Choroid plexus epithelial cell (primary cell): ENCODE measurements at regions not wholly inside any gene's neighbourhood (a gene's known extent, or its start where the extent isn't known, plus 50 kb on each side); places are given as distances from the start of the nearest gene placed in this dataset.

Experiments
- DNase-seq: peaks from one replicate; pipeline ENCODE4 v3.0.0-alpha.2; 2010; ENCODE audit warnings: low read depth
- H3K4me3 ChIP-seq: 2 replicates; pipeline ENCODE4 v1.5.1; 2011; ENCODE audit warnings: low read depth, mild to moderate bottlenecking, control low read depth, low read length, moderate library complexity
- TF ChIP-seq, protein P1 (sequence below): conservative IDR thresholded peaks from 2 replicates; pipeline ENCODE4 v1.5.1; 2011; ENCODE audit warnings: low read depth, mild to moderate bottlenecking, control low read depth, inconsistent platforms, low read length, moderate library complexity

DNA sequence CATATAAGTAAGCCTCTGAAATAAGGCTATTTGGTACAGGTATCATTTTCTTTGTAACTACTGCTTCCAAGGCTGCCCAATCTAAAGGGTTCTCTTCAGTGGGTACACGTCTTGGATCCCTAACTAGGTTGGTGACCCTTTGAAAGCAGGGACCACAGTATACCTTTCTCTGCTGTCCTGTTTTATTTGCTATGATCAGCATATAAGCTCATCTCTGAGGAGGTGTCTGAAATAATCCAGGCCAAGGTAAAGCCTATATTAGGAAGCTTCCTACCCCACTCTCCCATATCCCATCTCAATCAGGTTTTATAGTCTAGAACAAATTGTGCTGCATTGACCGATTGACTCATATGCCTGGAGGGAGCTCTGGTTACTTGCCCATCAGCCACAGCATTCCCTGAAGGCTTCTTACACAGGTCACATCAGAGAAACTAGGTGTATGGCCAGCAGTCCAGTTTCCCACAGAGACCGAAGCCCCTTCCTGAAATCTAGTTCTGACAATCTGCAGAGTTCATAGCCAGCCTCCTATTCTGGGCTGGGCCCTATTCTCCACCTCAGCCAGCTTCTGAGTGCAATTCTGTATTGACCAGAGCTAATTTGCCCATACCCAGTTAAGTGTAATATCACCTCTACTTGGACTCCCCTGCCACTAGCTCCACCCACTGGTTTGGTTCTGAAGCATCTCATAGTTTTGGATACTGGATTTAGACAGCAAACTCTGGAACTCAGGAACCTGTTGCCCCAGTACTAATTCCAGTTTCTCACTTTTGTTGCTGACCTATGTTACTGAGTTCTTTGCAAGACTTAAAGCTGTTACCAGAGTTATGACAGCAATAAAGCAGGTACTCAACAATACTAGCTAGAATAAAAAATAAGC lies 62.1 kb upstream of the ARHGAP20 start:
- no peak for DNase-seq
- TF ChIP-seq, protein P1, sequence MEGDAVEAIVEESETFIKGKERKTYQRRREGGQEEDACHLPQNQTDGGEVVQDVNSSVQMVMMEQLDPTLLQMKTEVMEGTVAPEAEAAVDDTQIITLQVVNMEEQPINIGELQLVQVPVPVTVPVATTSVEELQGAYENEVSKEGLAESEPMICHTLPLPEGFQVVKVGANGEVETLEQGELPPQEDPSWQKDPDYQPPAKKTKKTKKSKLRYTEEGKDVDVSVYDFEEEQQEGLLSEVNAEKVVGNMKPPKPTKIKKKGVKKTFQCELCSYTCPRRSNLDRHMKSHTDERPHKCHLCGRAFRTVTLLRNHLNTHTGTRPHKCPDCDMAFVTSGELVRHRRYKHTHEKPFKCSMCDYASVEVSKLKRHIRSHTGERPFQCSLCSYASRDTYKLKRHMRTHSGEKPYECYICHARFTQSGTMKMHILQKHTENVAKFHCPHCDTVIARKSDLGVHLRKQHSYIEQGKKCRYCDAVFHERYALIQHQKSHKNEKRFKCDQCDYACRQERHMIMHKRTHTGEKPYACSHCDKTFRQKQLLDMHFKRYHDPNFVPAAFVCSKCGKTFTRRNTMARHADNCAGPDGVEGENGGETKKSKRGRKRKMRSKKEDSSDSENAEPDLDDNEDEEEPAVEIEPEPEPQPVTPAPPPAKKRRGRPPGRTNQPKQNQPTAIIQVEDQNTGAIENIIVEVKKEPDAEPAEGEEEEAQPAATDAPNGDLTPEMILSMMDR, result peak; percentile 22
- no peak overlapping the region for H3K4me3 ChIP-seq

DNA sequence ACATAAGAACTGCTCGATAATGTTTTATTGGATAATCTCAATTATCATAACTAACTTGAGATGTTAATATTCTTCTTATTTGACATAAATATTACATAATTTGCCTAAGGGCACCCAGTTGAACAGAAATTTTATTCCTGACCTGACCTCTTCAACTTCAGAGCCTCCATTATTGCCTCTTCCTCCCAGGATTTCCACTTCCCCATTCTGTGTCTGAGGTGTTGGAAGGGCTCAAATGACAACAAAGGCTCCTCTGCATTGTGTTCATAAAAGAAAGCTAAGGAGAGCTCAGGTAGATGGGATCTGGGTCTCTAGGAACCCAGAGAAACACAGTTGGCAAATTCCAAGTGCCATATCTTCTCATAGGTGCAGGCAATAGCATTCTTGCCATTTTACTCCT lies 61.2 kb upstream of the ARHGAP20 start:
- no peak overlapping the region for H3K4me3 ChIP-seq
- no peak for DNase-seq
- TF ChIP-seq, protein P1, result no peak

DNA sequence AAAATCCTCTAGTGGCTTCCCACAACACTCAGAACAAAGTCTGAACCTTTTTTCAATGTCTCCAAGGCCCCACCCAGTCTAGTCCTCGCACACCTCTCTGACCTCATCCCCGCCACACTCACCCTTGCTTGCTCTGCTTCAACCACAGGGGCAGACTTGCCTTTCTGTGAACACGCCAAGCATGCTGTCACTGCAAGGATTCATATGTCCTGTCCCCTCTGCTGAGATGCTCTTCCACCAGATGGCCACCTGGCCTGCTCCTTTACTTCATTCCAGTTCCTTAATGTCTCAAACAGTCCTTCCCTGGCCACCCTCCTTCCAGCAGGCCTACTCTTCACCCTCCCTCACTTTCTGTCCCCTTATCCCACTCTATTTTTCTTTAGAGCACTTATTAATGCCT lies 60.6 kb upstream of the ARHGAP20 start:
- TF ChIP-seq, protein P1, result no peak
- no peak for DNase-seq
- H3K4me3 ChIP-seq, result no peak overlapping the region

DNA sequence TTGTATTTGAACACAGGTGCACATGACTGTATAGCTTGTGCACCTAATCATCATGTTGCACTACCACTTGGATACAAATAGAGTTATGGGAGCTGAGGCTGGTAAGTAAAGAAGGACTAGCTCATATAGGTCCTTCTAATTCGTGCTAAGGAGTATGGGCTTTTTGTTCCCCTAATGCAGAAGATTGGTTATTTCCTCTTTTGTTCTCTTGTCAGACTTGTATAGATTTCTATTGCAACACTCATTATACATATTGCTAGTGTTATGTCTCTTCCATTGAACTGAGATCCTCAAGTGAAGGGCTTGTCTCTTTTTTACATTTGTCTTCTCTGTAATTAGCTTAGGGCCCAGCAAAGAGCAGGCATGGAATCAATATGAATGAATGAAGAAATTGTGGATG lies 54.1 kb upstream of the ARHGAP20 start:
- no peak overlapping the region for H3K4me3 ChIP-seq
- DNase-seq, result no peak
- TF ChIP-seq, protein P1, result no peak

DNA sequence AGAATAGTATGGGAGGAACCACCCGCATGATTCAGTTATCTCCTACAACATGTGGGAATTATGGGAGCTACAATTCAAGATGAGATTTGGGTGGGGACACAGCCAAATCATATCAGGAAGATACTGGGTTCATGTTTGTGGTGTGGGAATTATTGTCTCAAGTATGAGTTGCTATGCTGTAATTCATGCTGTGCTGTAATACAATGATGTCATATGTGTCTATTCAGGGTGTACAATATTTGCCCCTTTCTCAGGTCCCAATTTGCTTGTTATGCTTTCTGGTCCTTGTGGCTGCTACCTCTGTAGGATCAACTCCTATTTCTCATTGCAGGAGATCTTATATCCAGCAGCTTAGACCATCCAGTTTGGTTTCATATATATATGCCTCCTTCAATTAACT lies 52.2 kb upstream of the ARHGAP20 start:
- no peak overlapping the region for H3K4me3 ChIP-seq
- TF ChIP-seq, protein P1, result no peak
- DNase-seq, result no peak

DNA sequence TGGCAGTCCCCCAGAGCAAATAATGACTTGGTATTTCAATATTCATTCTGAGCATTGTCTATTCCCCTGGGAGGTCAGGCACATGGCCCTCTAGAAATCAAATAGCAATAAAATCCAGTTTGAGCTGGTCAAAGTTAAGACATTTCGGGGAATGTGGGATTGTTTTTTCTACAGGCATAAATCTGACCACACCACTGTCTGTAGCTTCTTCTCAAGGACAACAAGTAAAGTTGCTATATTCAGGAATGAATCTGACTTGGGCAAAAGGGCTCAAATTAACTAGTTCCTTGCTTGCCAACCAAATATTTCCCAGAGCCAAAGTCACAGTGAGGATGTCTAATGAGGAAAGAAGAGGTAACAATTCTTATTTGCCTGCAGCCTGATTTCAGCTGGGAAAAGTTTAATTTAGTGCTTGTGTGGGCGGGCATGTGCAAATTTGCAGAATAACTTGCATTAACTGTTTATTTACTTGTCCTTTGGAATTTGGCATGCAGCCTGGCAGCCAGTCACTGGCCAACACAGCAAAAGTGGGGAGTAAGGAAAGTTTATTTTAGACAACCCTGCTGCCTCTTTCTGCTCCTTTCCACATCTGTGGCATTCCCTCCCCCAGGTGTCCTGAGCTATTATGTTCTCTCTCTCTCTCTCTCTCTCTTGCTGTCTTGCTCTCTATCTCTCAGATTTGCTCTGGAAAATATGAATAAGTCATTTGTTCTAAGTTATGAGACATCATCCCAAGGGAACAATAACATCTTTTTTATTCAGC lies 51.2 kb upstream of the ARHGAP20 start:
- peak; percentile 92 for DNase-seq
- H3K4me3 ChIP-seq, result no peak overlapping the region
- TF ChIP-seq, protein P1, result no peak

DNA sequence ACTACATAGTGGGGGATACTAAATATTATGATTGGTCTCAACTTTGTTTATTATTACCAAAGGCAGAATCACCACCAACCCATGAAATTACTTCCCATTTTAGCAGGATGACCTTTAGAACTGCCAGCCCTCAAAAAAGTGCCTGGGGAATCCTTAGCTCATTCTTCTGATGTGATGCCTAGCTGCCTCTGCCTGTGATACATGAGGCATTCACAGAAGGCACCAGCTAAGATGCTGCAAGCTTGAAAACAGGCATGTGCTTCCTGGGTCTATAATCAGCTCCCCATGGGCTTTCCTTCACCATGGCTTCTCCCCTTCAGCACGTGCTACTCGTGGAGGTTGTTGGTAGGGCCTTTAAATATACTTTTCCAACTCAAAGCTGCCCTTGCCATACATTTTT lies 50.4 kb upstream of the ARHGAP20 start:
- TF ChIP-seq, protein P1, result no peak
- DNase-seq, result peak; percentile 50
- no peak overlapping the region for H3K4me3 ChIP-seq
